ENCODE measurements at regions not wholly inside any gene's neighbourhood (a gene's known extent, or its start where the extent isn't known, plus 50 kb on each side); places are given as distances from the start of the nearest gene placed in this dataset.

DNA sequence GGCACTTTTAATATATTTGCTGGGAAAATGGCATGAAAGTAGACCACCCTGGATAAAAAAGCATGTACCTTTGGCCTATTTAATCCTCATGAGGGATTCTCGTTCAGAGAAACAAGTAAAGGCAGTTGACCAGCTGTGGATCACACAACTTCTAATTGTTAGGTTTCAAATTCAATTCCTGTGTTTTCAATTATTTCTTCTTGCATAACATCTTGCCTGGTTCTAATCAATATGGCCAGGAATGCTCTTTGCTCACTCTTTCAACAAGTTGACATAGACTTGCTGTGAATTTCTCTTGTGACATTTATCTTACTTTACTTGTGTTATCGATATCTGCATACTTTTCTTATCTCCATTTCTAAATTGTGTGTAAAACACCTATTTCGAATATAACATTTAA is 211.8 kb downstream of the SLC7A11 start:
- H3K27ac ChIP-seq (ENCODE audit: low read length): no peak overlapping the region
- no peaks in the 10 kb centered on the region for H3K4me1 ChIP-seq (ENCODE audit: control insufficient read depth, insufficient read depth, low read length)
- H3K36me3 ChIP-seq (ENCODE audit: control insufficient read depth, insufficient read depth, low read length): no peaks in the 10 kb centered on the region
- no peak overlapping the region for H3K4me3 ChIP-seq (ENCODE audit: low read length)
- no peaks in the 10 kb centered on the region for H3K9me3 ChIP-seq (replicated peaks; ENCODE audit: control insufficient read depth, low read depth, low read length)
- no peaks in the 10 kb centered on the region for H3K27me3 ChIP-seq (ENCODE audit: control insufficient read depth, insufficient read depth, low read length)
- no CpG with 5 or more reads among the region's 3 CpGs for WGBS (ENCODE audit: insufficient coverage)
- DNase-seq: no peak

DNA sequence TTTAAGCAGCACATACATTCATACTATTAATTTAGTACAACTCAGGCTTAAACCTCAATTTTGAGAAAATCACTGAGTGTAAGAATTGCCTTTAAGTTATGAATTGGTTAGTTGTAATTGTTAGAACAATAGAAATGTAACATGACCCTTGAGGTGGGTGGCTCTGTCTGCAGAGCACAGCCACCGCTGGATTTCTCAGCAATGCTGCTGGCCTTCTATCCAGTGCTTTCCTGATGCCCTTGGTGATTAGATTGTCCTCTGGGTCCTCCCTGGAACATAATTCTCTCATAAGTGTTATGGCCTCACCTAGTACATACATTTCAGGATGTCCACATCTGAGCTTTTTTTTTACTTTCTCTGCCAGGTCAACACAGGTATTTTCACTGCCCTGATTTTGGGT is 213.2 kb downstream of the SLC7A11 start:
- Histone ChIP-seq H3K4me1 (ENCODE audit: control insufficient read depth, insufficient read depth, low read length) (no peaks in the 10 kb centered on the region), H3K9me3 (replicated peaks; ENCODE audit: control insufficient read depth, low read depth, low read length) (no peaks in the 10 kb centered on the region), H3K36me3 (ENCODE audit: control insufficient read depth, insufficient read depth, low read length) (no peaks in the 10 kb centered on the region), H3K27ac (ENCODE audit: low read length) (no peak overlapping the region), H3K4me3 (ENCODE audit: low read length) (no peak overlapping the region), H3K27me3 (ENCODE audit: control insufficient read depth, insufficient read depth, low read length) (no peaks in the 10 kb centered on the region)
- WGBS (ENCODE audit: insufficient coverage): 80% methylated on average over 1 of the region's 1 CpG
- no peak for DNase-seq

DNA sequence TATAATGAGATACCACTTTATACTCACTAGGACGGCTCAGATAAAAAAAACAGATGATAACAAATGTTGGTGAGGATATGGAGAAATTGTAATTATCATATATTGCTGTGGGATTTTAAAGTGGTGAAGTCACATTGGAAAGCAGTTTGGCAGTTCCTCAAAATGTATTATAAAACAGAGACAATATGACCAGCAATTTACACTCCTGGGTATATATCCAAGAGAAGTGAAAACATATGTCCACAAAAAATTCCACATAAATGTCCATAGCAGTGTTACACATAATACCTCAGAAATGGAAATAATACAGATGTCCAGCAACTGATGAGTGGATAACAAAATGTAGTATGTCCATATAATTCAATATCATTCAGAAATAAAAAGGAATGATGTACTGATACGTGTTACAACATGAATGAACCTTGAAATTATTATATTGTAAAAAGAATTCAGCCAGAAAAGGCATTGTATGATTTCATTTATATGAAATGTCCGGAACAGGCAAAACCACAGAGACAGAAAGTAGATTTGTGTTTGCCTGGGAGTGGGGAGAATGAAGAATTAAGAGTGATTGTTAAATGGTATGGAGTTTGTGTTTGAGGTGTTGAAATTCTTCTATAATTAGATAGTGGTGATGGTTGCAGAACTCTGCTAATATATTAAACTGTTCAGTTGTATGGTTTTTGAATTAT is 220.9 kb downstream of the SLC7A11 start:
- no peak overlapping the region for H3K4me3 ChIP-seq (ENCODE audit: low read length)
- no peaks in the 10 kb centered on the region for H3K36me3 ChIP-seq (ENCODE audit: control insufficient read depth, insufficient read depth, low read length)
- peaks cover 5% of the 10 kb centered on the region for H3K9me3 ChIP-seq (replicated peaks; ENCODE audit: control insufficient read depth, low read depth, low read length)
- H3K4me1 ChIP-seq (ENCODE audit: control insufficient read depth, insufficient read depth, low read length): peaks cover 2% of the 10 kb centered on the region
- DNase-seq: peak; percentile 96
- 0% methylated on average over 1 of the region's 3 CpGs for WGBS (ENCODE audit: insufficient coverage)
- peak overlapping the region; percentile 75 for H3K27ac ChIP-seq (ENCODE audit: low read length)
- no peaks in the 10 kb centered on the region for H3K27me3 ChIP-seq (ENCODE audit: control insufficient read depth, insufficient read depth, low read length)

DNA sequence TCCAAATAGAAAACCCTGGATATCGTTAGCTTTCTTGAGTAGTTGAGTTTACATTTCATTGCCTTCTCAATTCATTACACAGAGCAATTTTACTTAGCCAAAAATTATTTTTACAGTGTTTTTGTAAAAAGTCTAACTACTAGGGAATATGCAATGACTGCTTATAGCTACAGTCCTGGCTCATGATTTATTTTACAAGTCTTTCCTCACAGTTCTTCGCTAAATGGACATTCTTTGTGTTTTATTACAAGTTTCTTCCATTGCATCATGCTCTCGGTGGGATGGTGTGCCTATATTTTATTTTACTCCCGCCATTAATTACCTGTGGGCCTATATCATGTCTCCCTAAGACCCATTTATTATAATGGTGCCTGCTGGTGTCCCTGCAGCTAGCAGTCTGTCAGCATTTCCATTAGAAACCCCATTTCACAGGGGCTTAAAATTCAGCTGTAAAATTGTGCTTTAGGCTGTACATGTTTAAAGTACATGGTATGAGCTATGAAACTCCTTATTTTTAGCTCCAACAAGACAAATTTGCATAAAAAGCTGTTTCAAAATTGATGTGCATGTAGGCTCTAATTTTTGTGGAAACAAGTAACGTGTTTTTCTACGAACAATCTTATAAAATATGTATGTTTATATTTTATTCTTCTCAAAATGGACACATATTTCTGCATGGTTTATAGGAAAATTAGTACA is 227.4 kb downstream of the SLC7A11 start:
- Histone ChIP-seq H3K9me3 (replicated peaks; ENCODE audit: control insufficient read depth, low read depth, low read length) (peaks cover 5% of the 10 kb centered on the region), H3K27me3 (ENCODE audit: control insufficient read depth, insufficient read depth, low read length) (no peaks in the 10 kb centered on the region), H3K4me3 (ENCODE audit: low read length) (no peak overlapping the region), H3K36me3 (ENCODE audit: control insufficient read depth, insufficient read depth, low read length) (no peaks in the 10 kb centered on the region), H3K4me1 (ENCODE audit: control insufficient read depth, insufficient read depth, low read length) (no peaks in the 10 kb centered on the region), H3K27ac (ENCODE audit: low read length) (peak overlapping the region; percentile 80)
- peak; percentile 91 for DNase-seq
- WGBS (ENCODE audit: insufficient coverage): no CpG with 5 or more reads among the region's 6 CpGs

GRCh38 chr4:138013625-138014024 is 228.5 kb downstream of the SLC7A11 start:
- H3K4me1 ChIP-seq (ENCODE audit: control insufficient read depth, insufficient read depth, low read length): no peaks in the 10 kb centered on the region
- H3K36me3 ChIP-seq (ENCODE audit: control insufficient read depth, insufficient read depth, low read length): no peaks in the 10 kb centered on the region
- no CpG with 5 or more reads among the region's 3 CpGs for WGBS (ENCODE audit: insufficient coverage)
- no peak overlapping the region for H3K4me3 ChIP-seq (ENCODE audit: low read length)
- peaks cover 1% of the 10 kb centered on the region for H3K9me3 ChIP-seq (replicated peaks; ENCODE audit: control insufficient read depth, low read depth, low read length)
- peak overlapping the region; percentile 56 for H3K27ac ChIP-seq (ENCODE audit: low read length)
- no peak for DNase-seq
- no peaks in the 10 kb centered on the region for H3K27me3 ChIP-seq (ENCODE audit: control insufficient read depth, insufficient read depth, low read length)

DNA sequence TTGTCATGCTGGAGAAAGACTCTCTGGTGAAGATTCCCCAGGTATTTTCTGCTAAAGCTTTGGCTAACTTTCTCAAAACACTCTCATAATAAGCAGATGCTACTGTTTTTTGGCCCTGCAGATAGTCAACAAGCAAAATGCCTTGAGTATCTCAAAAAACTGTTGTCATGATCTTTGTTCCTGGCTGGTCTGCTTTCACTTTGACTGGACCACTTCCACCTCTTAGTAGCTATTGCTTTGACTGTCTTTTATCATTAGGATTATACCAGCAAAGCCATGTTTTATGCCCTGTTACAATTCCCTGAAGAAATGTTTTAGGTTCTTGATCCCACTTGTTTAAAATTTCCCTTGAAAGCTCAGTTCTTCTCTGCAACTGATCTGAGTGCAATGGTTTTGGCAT is 231.5 kb downstream of the SLC7A11 start:
- Histone ChIP-seq H3K27ac (ENCODE audit: low read length) (no peak overlapping the region), H3K36me3 (ENCODE audit: control insufficient read depth, insufficient read depth, low read length) (no peaks in the 10 kb centered on the region), H3K9me3 (replicated peaks; ENCODE audit: control insufficient read depth, low read depth, low read length) (no peaks in the 10 kb centered on the region), H3K4me3 (ENCODE audit: low read length) (no peak overlapping the region), H3K4me1 (ENCODE audit: control insufficient read depth, insufficient read depth, low read length) (no peaks in the 10 kb centered on the region), H3K27me3 (ENCODE audit: control insufficient read depth, insufficient read depth, low read length) (no peaks in the 10 kb centered on the region)
- no peak for DNase-seq

GRCh38 chr4:138007572-138007971 is 234.6 kb downstream of the SLC7A11 start:
- DNase-seq: no peak
- WGBS (ENCODE audit: insufficient coverage): no CpG with 5 or more reads among the region's 1 CpG

DNA sequence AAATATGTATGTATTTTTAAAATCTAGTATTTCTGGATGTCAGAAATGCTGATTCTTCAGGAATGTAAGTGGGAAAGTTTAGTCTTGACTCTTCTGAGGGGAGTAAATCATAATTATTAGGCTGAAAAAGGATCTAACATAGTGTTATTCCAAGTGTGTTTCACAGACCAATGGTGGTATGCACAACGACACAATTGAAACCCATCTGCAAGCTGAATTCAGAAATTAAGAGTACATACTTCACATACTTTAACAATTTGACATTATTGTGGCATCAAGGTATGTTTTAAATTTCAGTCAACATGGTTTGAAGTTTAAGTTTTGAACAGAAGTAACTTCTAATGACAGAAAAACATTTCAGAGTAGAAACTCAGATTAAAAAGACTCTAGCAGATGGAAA is 236.7 kb downstream of the SLC7A11 start:
- Histone ChIP-seq H3K4me3 (ENCODE audit: low read length) (no peak overlapping the region), H3K36me3 (ENCODE audit: control insufficient read depth, insufficient read depth, low read length) (no peaks in the 10 kb centered on the region), H3K27me3 (ENCODE audit: control insufficient read depth, insufficient read depth, low read length) (no peaks in the 10 kb centered on the region), H3K4me1 (ENCODE audit: control insufficient read depth, insufficient read depth, low read length) (no peaks in the 10 kb centered on the region), H3K9me3 (replicated peaks; ENCODE audit: control insufficient read depth, low read depth, low read length) (no peaks in the 10 kb centered on the region), H3K27ac (ENCODE audit: low read length) (no peak overlapping the region)
- no peak for DNase-seq
- WGBS (ENCODE audit: insufficient coverage): no CpG with 5 or more reads among the region's 1 CpG

More at GRCh38 chr4:138007572-138007971, 234.6 kb downstream of the SLC7A11 start:
- Histone ChIP-seq H3K9me3 (replicated peaks; ENCODE audit: control insufficient read depth, low read depth, low read length) (no peaks in the 10 kb centered on the region), H3K27ac (ENCODE audit: low read length) (no peak overlapping the region), H3K36me3 (ENCODE audit: control insufficient read depth, insufficient read depth, low read length) (no peaks in the 10 kb centered on the region), H3K4me3 (ENCODE audit: low read length) (no peak overlapping the region), H3K27me3 (ENCODE audit: control insufficient read depth, insufficient read depth, low read length) (no peaks in the 10 kb centered on the region), H3K4me1 (ENCODE audit: control insufficient read depth, insufficient read depth, low read length) (no peaks in the 10 kb centered on the region)

DNA sequence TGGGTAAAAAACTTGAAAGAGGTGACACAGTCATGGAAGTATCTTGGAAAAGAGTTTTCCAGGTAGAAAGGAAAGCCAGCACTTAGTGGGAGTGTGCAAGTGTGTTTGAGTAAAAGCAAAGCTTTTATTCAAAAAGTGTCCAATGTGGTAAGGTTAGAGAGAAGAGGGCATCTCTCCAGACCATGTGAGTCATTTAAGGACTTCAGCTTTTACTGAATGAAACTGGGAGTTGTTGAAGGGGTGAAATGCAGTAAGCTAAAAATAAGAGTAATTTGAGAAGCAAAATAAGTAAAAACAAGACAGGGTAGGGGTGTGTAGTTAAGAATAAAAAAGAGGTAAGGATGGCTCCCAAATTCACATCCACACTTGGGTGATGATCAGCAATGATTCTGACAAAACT is 238.9 kb downstream of the SLC7A11 start:
- no peak for DNase-seq
- Histone ChIP-seq H3K27ac (ENCODE audit: low read length) (no peak overlapping the region), H3K9me3 (replicated peaks; ENCODE audit: control insufficient read depth, low read depth, low read length) (no peaks in the 10 kb centered on the region)

DNA sequence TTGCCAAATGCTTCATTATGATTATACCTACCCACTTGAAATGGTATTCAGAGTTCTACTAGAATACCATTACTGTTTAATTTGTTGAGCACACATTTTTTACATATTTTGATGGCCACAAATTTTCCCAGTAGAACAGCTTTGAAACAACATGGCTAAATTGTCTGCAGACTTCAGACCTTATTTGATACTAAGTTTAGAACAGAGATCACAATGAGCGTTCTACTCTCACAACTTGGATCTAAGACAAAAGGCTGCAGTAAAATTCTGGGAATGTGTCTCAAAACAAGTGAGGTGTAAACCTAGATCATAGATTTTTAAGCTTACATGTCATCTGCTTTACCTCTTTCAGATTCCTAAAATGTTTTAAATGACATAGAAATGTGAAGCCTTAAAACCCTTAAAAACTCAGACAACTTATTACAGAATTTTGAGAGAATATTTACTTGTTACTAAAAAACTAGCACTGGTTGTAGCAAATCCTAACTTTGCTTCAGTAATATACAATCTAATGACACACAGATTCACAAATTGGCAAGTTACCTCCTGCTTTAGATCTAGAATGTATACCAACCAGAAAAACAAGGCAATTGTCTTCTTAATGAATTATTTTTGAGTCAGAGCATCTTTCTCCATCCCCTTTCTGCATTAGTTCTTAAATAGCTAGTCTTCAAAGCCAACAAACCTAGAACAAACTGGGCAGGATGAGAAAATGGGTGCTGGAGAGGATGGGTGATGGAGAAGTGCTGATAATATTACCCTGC is 243.3 kb downstream of the SLC7A11 start:
- no peaks in the 10 kb centered on the region for H3K4me1 ChIP-seq (ENCODE audit: control insufficient read depth, insufficient read depth, low read length)
- H3K27me3 ChIP-seq (ENCODE audit: control insufficient read depth, insufficient read depth, low read length): no peaks in the 10 kb centered on the region
- no CpG with 5 or more reads among the region's 1 CpG for WGBS (ENCODE audit: insufficient coverage)
- no peaks in the 10 kb centered on the region for H3K9me3 ChIP-seq (replicated peaks; ENCODE audit: control insufficient read depth, low read depth, low read length)
- H3K36me3 ChIP-seq (ENCODE audit: control insufficient read depth, insufficient read depth, low read length): no peaks in the 10 kb centered on the region
- no peak overlapping the region for H3K27ac ChIP-seq (ENCODE audit: low read length)
- peak; percentile 14 for DNase-seq
- no peak overlapping the region for H3K4me3 ChIP-seq (ENCODE audit: low read length)

More for the DNA sequence above, 238.9 kb downstream of the SLC7A11 start:
- H3K4me3 ChIP-seq (ENCODE audit: low read length): no peak overlapping the region
- no peaks in the 10 kb centered on the region for H3K36me3 ChIP-seq (ENCODE audit: control insufficient read depth, insufficient read depth, low read length)
- H3K4me1 ChIP-seq (ENCODE audit: control insufficient read depth, insufficient read depth, low read length): no peaks in the 10 kb centered on the region
- no peaks in the 10 kb centered on the region for H3K27me3 ChIP-seq (ENCODE audit: control insufficient read depth, insufficient read depth, low read length)
